NB4 (cell line): ENCODE measurements at regions not wholly inside any gene's neighbourhood (a gene's known extent, or its start where the extent isn't known, plus 50 kb on each side); places are given as distances from the start of the nearest gene placed in this dataset.

ENCODE experiments used
- CTCF ChIP-seq: IDR thresholded peaks from one replicate; pipeline ENCODE4 v1.5.1; 2012; ENCODE audit warnings: low read depth, low read length
- POLR2A ChIP-seq: IDR thresholded peaks from 2 replicates; pipeline ENCODE4 v1.6.1; 2011; ENCODE audit warnings: mild to moderate bottlenecking; ENCODE audit not compliant: insufficient read length; ENCODE audit errors: extremely low read depth
- TF ChIP-seq, protein P1 (sequence below): IDR thresholded peaks from 2 replicates; pipeline ENCODE4 v1.6.1; 2011; ENCODE audit warnings: low read depth, low read length

DNA sequence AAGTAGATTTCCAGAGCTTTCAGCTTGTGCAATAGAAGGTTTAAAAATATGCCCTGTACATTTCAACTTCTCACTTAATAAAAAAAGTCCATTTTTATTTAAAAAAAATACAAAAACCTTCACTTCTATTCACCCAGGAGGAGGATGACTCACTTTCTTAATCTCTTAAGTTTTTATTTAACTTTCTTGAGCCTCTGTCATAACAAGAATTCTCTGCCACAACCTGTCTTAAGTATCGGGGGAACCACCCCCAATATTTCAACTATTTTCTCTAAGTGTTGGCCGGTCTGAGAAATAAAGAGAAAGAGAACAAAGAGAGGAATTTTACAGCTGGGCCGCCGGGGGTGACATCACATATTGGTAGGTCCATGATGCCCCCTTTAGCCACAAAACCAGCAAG, 58.4 kb downstream of the LRATD1 start:
- TF ChIP-seq CTCF (no peak), POLR2A (no peak)
- TF ChIP-seq, protein P1, sequence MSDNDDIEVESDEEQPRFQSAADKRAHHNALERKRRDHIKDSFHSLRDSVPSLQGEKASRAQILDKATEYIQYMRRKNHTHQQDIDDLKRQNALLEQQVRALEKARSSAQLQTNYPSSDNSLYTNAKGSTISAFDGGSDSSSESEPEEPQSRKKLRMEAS = no peak
